ENCODE measurements at regions not wholly inside any gene's neighbourhood (a gene's known extent, or its start where the extent isn't known, plus 50 kb on each side); places are given as distances from the start of the nearest gene placed in this dataset.

- no peak overlapping the region for H3K27ac ChIP-seq (ENCODE audit: low read depth in 1 of 2, low read length in 1 of 2)
- H3K9me3 ChIP-seq (ENCODE audit: control insufficient read depth in 2 of 2, insufficient read depth in 1 of 2, low read length in 1 of 2), result no peaks in the 10 kb centered on the region
- H3K36me3 ChIP-seq (ENCODE audit: control insufficient read depth in 2 of 2, insufficient read depth in 2 of 2, low read length in 1 of 2), result no peaks in the 10 kb centered on the region
- no peaks in the 10 kb centered on the region for H3K4me1 ChIP-seq (ENCODE audit: control insufficient read depth in 2 of 2, insufficient read depth in 2 of 2, low read length in 2 of 2)
- WGBS, result 91% methylated on average over 3 of the region's 3 CpGs
- DNase-seq (ENCODE audit: low read depth in 6 of 9, low spot score in 9 of 9), result no peak
- H3K4me3 ChIP-seq (ENCODE audit: low read length in 2 of 2), result no peak overlapping the region
- H3K27me3 ChIP-seq (ENCODE audit: control insufficient read depth in 2 of 2, insufficient read depth in 1 of 2, low read length in 1 of 2), result no peaks in the 10 kb centered on the region
These were observed 82.1 kb downstream of the RFPL4B start for GRCh38 chr6:112429226-112429625.

GRCh38 chr6:112431803-112432202, 84.7 kb downstream of the RFPL4B start:
- no peaks in the 10 kb centered on the region for H3K36me3 ChIP-seq (ENCODE audit: control insufficient read depth in 2 of 2, insufficient read depth in 2 of 2, low read length in 1 of 2)
- WGBS, result 97% methylated on average over 2 of the region's 2 CpGs
- no peaks in the 10 kb centered on the region for H3K27me3 ChIP-seq (ENCODE audit: control insufficient read depth in 2 of 2, insufficient read depth in 1 of 2, low read length in 1 of 2)
- no peak overlapping the region for H3K4me3 ChIP-seq (ENCODE audit: low read length in 2 of 2)
- no peaks in the 10 kb centered on the region for H3K4me1 ChIP-seq (ENCODE audit: control insufficient read depth in 2 of 2, insufficient read depth in 2 of 2, low read length in 2 of 2)
- no peak overlapping the region for H3K27ac ChIP-seq (ENCODE audit: low read depth in 1 of 2, low read length in 1 of 2)
- H3K9me3 ChIP-seq (ENCODE audit: control insufficient read depth in 2 of 2, insufficient read depth in 1 of 2, low read length in 1 of 2), result no peaks in the 10 kb centered on the region
- no peak for DNase-seq (ENCODE audit: low read depth in 6 of 9, low spot score in 9 of 9)

DNA sequence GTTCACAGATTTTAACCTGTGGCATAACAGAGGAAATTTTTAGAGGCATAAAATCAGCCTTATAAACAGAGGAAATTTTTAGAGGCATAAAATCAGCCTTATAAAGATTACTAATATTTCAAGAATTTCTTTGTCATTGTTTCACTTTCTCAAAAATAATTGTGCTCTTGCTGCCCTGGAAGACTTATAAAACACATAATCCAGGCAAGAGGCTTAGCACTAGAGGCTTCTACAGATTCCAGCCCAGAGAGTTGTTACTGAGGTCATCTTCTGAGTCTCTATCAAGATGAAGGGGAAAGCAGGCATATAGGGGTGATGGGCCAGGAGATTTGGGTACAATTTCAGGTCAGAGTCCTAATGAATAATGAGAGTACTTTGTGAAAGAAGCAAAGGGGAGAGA, 85.7 kb downstream of the RFPL4B start:
- Histone ChIP-seq H3K9me3 (ENCODE audit: control insufficient read depth in 2 of 2, insufficient read depth in 1 of 2, low read length in 1 of 2) (no peaks in the 10 kb centered on the region), H3K36me3 (ENCODE audit: control insufficient read depth in 2 of 2, insufficient read depth in 2 of 2, low read length in 1 of 2) (no peaks in the 10 kb centered on the region), H3K4me1 (ENCODE audit: control insufficient read depth in 2 of 2, insufficient read depth in 2 of 2, low read length in 2 of 2) (no peaks in the 10 kb centered on the region), H3K4me3 (ENCODE audit: low read length in 2 of 2) (no peak overlapping the region), H3K27ac (ENCODE audit: low read depth in 1 of 2, low read length in 1 of 2) (no peak overlapping the region), H3K27me3 (ENCODE audit: control insufficient read depth in 2 of 2, insufficient read depth in 1 of 2, low read length in 1 of 2) (no peaks in the 10 kb centered on the region)
- no peak for DNase-seq (ENCODE audit: low read depth in 6 of 9, low spot score in 9 of 9)

- no peaks in the 10 kb centered on the region for H3K4me1 ChIP-seq (ENCODE audit: control insufficient read depth in 2 of 2, insufficient read depth in 2 of 2, low read length in 2 of 2)
- no peak for DNase-seq (ENCODE audit: low read depth in 6 of 9, low spot score in 9 of 9)
- no peak overlapping the region for H3K4me3 ChIP-seq (ENCODE audit: low read length in 2 of 2)
- 96% methylated on average over 1 of the region's 1 CpG for WGBS
- no peaks in the 10 kb centered on the region for H3K9me3 ChIP-seq (ENCODE audit: control insufficient read depth in 2 of 2, insufficient read depth in 1 of 2, low read length in 1 of 2)
- H3K36me3 ChIP-seq (ENCODE audit: control insufficient read depth in 2 of 2, insufficient read depth in 2 of 2, low read length in 1 of 2), result no peaks in the 10 kb centered on the region
- H3K27me3 ChIP-seq (ENCODE audit: control insufficient read depth in 2 of 2, insufficient read depth in 1 of 2, low read length in 1 of 2), result no peaks in the 10 kb centered on the region
- no peak overlapping the region for H3K27ac ChIP-seq (ENCODE audit: low read depth in 1 of 2, low read length in 1 of 2)
These were observed 86.3 kb downstream of the RFPL4B start for GRCh38 chr6:112433457-112433856.

- H3K36me3 ChIP-seq (ENCODE audit: control insufficient read depth in 2 of 2, insufficient read depth in 2 of 2, low read length in 1 of 2), result no peaks in the 10 kb centered on the region
- 95% methylated on average over 2 of the region's 2 CpGs for WGBS
- H3K4me3 ChIP-seq (ENCODE audit: low read length in 2 of 2), result no peak overlapping the region
- H3K9me3 ChIP-seq (ENCODE audit: control insufficient read depth in 2 of 2, insufficient read depth in 1 of 2, low read length in 1 of 2), result no peaks in the 10 kb centered on the region
- no peaks in the 10 kb centered on the region for H3K4me1 ChIP-seq (ENCODE audit: control insufficient read depth in 2 of 2, insufficient read depth in 2 of 2, low read length in 2 of 2)
- no peak for DNase-seq (ENCODE audit: low read depth in 6 of 9, low spot score in 9 of 9)
- no peak overlapping the region for H3K27ac ChIP-seq (ENCODE audit: low read depth in 1 of 2, low read length in 1 of 2)
- H3K27me3 ChIP-seq (ENCODE audit: control insufficient read depth in 2 of 2, insufficient read depth in 1 of 2, low read length in 1 of 2), result no peaks in the 10 kb centered on the region
These were observed 87.8 kb downstream of the RFPL4B start for GRCh38 chr6:112434896-112435435.

- no peaks in the 10 kb centered on the region for H3K4me1 ChIP-seq (ENCODE audit: control insufficient read depth in 2 of 2, insufficient read depth in 2 of 2, low read length in 2 of 2)
- no peak overlapping the region for H3K4me3 ChIP-seq (ENCODE audit: low read length in 2 of 2)
- no peaks in the 10 kb centered on the region for H3K9me3 ChIP-seq (ENCODE audit: control insufficient read depth in 2 of 2, insufficient read depth in 1 of 2, low read length in 1 of 2)
- no peaks in the 10 kb centered on the region for H3K27me3 ChIP-seq (ENCODE audit: control insufficient read depth in 2 of 2, insufficient read depth in 1 of 2, low read length in 1 of 2)
- H3K36me3 ChIP-seq (ENCODE audit: control insufficient read depth in 2 of 2, insufficient read depth in 2 of 2, low read length in 1 of 2), result no peaks in the 10 kb centered on the region
- WGBS, result 86% methylated on average over 1 of the region's 1 CpG
- no peak overlapping the region for H3K27ac ChIP-seq (ENCODE audit: low read depth in 1 of 2, low read length in 1 of 2)
- DNase-seq (ENCODE audit: low read depth in 6 of 9, low spot score in 9 of 9), result no peak
These were observed 89.9 kb downstream of the RFPL4B start for GRCh38 chr6:112437058-112437457.

GRCh38 chr6:112439010-112439409, 91.9 kb downstream of the RFPL4B start:
- 93% methylated on average over 5 of the region's 5 CpGs for WGBS
- H3K27me3 ChIP-seq (ENCODE audit: control insufficient read depth in 2 of 2, insufficient read depth in 1 of 2, low read length in 1 of 2), result no peaks in the 10 kb centered on the region
- no peaks in the 10 kb centered on the region for H3K36me3 ChIP-seq (ENCODE audit: control insufficient read depth in 2 of 2, insufficient read depth in 2 of 2, low read length in 1 of 2)
- H3K9me3 ChIP-seq (ENCODE audit: control insufficient read depth in 2 of 2, insufficient read depth in 1 of 2, low read length in 1 of 2), result no peaks in the 10 kb centered on the region
- no peak overlapping the region for H3K27ac ChIP-seq (ENCODE audit: low read depth in 1 of 2, low read length in 1 of 2)
- no peak for DNase-seq (ENCODE audit: low read depth in 6 of 9, low spot score in 9 of 9)
- H3K4me1 ChIP-seq (ENCODE audit: control insufficient read depth in 2 of 2, insufficient read depth in 2 of 2, low read length in 2 of 2), result no peaks in the 10 kb centered on the region
- no peak overlapping the region for H3K4me3 ChIP-seq (ENCODE audit: low read length in 2 of 2)

- 93% methylated on average over 1 of the region's 1 CpG for WGBS
- no peak overlapping the region for H3K4me3 ChIP-seq (ENCODE audit: low read length in 2 of 2)
- H3K27ac ChIP-seq (ENCODE audit: low read depth in 1 of 2, low read length in 1 of 2), result no peak overlapping the region
- no peaks in the 10 kb centered on the region for H3K9me3 ChIP-seq (ENCODE audit: control insufficient read depth in 2 of 2, insufficient read depth in 1 of 2, low read length in 1 of 2)
- no peak for DNase-seq (ENCODE audit: low read depth in 6 of 9, low spot score in 9 of 9)
- H3K36me3 ChIP-seq (ENCODE audit: control insufficient read depth in 2 of 2, insufficient read depth in 2 of 2, low read length in 1 of 2), result no peaks in the 10 kb centered on the region
- no peaks in the 10 kb centered on the region for H3K4me1 ChIP-seq (ENCODE audit: control insufficient read depth in 2 of 2, insufficient read depth in 2 of 2, low read length in 2 of 2)
- no peaks in the 10 kb centered on the region for H3K27me3 ChIP-seq (ENCODE audit: control insufficient read depth in 2 of 2, insufficient read depth in 1 of 2, low read length in 1 of 2)
These were observed 92.3 kb downstream of the RFPL4B start for GRCh38 chr6:112439432-112439831.

DNA sequence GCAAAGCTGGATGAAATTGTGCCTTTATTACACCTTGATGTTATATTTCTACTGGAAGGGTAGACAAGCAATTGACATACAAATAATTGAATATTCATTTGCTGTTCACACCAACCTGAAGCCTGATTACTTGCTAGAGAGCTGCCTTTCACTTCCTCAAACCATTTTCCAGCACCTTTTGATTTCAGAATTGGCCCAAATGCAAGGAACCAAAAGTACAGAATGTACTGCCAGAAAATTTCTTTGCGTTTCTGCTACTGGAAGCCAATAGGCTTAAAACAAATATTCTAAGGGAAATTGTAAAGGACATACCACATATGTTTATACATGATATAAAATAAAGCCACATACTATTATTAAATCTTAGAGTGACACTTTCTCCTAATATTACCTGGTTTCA, 94.5 kb downstream of the RFPL4B start:
- Histone ChIP-seq H3K9me3 (ENCODE audit: control insufficient read depth in 2 of 2, insufficient read depth in 1 of 2, low read length in 1 of 2) (no peaks in the 10 kb centered on the region), H3K36me3 (ENCODE audit: control insufficient read depth in 2 of 2, insufficient read depth in 2 of 2, low read length in 1 of 2) (no peaks in the 10 kb centered on the region), H3K27me3 (ENCODE audit: control insufficient read depth in 2 of 2, insufficient read depth in 1 of 2, low read length in 1 of 2) (no peaks in the 10 kb centered on the region), H3K4me1 (ENCODE audit: control insufficient read depth in 2 of 2, insufficient read depth in 2 of 2, low read length in 2 of 2) (no peaks in the 10 kb centered on the region), H3K27ac (ENCODE audit: low read depth in 1 of 2, low read length in 1 of 2) (no peak overlapping the region), H3K4me3 (ENCODE audit: low read length in 2 of 2) (no peak overlapping the region)
- no peak for DNase-seq (ENCODE audit: low read depth in 6 of 9, low spot score in 9 of 9)
- WGBS, result 91% methylated on average over 1 of the region's 1 CpG

Measured in thymus (tissue), 11 donors.